H1 (cell line): ENCODE measurements at regions not wholly inside any gene's neighbourhood (a gene's known extent, or its start where the extent isn't known, plus 50 kb on each side); places are given as distances from the start of the nearest gene placed in this dataset.

Experiments
- CTCF ChIA-PET: fragments of 300-600 bp; sonication (Branson Sonifier 250); formaldehyde crosslinking; loops from one replicate; lab custom pipeline; 2021; ENCODE audit not compliant: partially characterized antibody; lab: Charles Lee
- POLR2A ChIA-PET: fragments of 300-600 bp; sonication (Branson Sonifier 250); formaldehyde crosslinking; loops from one replicate; lab custom pipeline; 2021; ENCODE audit warnings: inconsistent platforms; ENCODE audit not compliant: partially characterized antibody; lab: Charles Lee
- DNase-seq, 2 experiments: peaks; one replicate each; pipeline versions ENCODE4 v3.0.0 to v3.0.0-alpha.2; 2010 to 2022; ENCODE audit warnings: low spot score in 2 of 2, low read depth in 1 of 2, mixed read lengths in 1 of 2
- FAIRE-seq: peaks from 2 replicates; lab custom pipeline; 2011; peaks lifted over from hg19 to GRCh38; lab: Jason Lieb, UNC
- H2AFZ ChIP-seq: 2 replicates; pipeline ENCODE4 v1.8.1; 2012; ENCODE audit warnings: low read length, inconsistent platforms
- H2AK5ac ChIP-seq: 2 replicates; pipeline ENCODE4 v1.6.1; 2013; ENCODE audit warnings: low read depth, low read length
- H2BK120ac ChIP-seq: replicated peaks from 2 replicates; pipeline ENCODE3; 2013; ENCODE audit warnings: low read depth, low read length, inconsistent platforms
- H2BK12ac ChIP-seq: 2 replicates; pipeline ENCODE4 v1.6.1; 2013; ENCODE audit warnings: low read depth, low read length
- H2BK15ac ChIP-seq: 2 replicates; pipeline ENCODE4 v1.6.1; 2013; ENCODE audit warnings: low read length
- H2BK20ac ChIP-seq: 2 replicates; pipeline ENCODE4 v1.6.1; 2013; ENCODE audit warnings: low read length
- H2BK5ac ChIP-seq: 2 replicates; pipeline ENCODE4 v1.6.1; 2013; ENCODE audit warnings: low read depth, low read length
- H3K14ac ChIP-seq: 2 replicates; pipeline ENCODE4 v1.6.1; 2013; ENCODE audit warnings: inconsistent platforms; ENCODE audit not compliant: insufficient read length
- H3K18ac ChIP-seq: 2 replicates; pipeline ENCODE4 v1.6.1; 2013; ENCODE audit warnings: low read length; ENCODE audit errors: extremely low read depth
- H3K23ac ChIP-seq: 2 replicates; pipeline ENCODE4 v1.6.1; 2013; ENCODE audit warnings: inconsistent platforms; ENCODE audit not compliant: insufficient read length
- H3K23me2 ChIP-seq: 2 replicates; pipeline ENCODE4 v1.6.1; 2013; ENCODE audit warnings: low read depth, low read length
- H3K27ac ChIP-seq: 2 replicates; pipeline ENCODE4 v1.6.1; 2011; ENCODE audit warnings: low read depth, low read length, inconsistent platforms
- H3K27me3 ChIP-seq, 4 experiments: replicated peaks in 1 of 4; 1 replicate in 1 of 4; 2 replicates in 3 of 4; pipeline versions ENCODE4 v1.6.1 to v1.8.1; 2011 to 2013; ENCODE audit warnings: low read length in 3 of 4, mild to moderate bottlenecking in 3 of 4, inconsistent platforms in 2 of 4, mixed read lengths in 2 of 4, moderate library complexity in 1 of 4; ENCODE audit not compliant: control insufficient read depth in 3 of 4, insufficient read depth in 3 of 4; ENCODE audit errors: extremely low read depth in 1 of 4
- H3K36me3 ChIP-seq, 4 experiments: 2 replicates each; pipeline versions ENCODE4 v1.6.1 to v1.8.1; 2011 to 2013; ENCODE audit warnings: mild to moderate bottlenecking in 4 of 4, low read length in 3 of 4, moderate library complexity in 2 of 4, control low read depth in 1 of 4, inconsistent platforms in 1 of 4; ENCODE audit not compliant: insufficient read depth in 4 of 4, control insufficient read depth in 2 of 4
- H3K4ac ChIP-seq: replicated peaks from 2 replicates; pipeline ENCODE3; 2013; ENCODE audit warnings: low read length, low read depth, mixed read lengths, inconsistent platforms; ENCODE audit not compliant: insufficient read length
- H3K4me1 ChIP-seq, 4 experiments: replicated peaks in 1 of 4; 1 replicate in 1 of 4; 2 replicates in 3 of 4; pipeline versions ENCODE4 v1.6.1 to v1.8.1; 2011 to 2013; ENCODE audit warnings: low read length in 3 of 4, inconsistent platforms in 2 of 4, mixed read lengths in 1 of 4; ENCODE audit not compliant: insufficient read depth in 4 of 4, control insufficient read depth in 3 of 4
- H3K4me2 ChIP-seq, 2 experiments: 2 replicates each; pipeline versions ENCODE4 v1.6.1 to v1.8.1; 2011 to 2013; ENCODE audit warnings: low read depth in 2 of 2, low read length in 2 of 2, control low read depth in 1 of 2, inconsistent platforms in 1 of 2, mild to moderate bottlenecking in 1 of 2; ENCODE audit not compliant: insufficient read depth in 1 of 2
- H3K4me3 ChIP-seq, 4 experiments: fragments of 200-600, 300-600 bp in 1 of 4; sonication (generic), shearing (Covaris generic), sonication (Bioruptor Twin) in 1 of 4; 2 replicates each; pipeline versions ENCODE4 v1.5.1 to v1.8.1; 2011 to 2016; ENCODE audit warnings: low read length in 4 of 4, low read depth in 3 of 4, control low read depth in 2 of 4, inconsistent platforms in 2 of 4, mild to moderate bottlenecking in 2 of 4, mixed read lengths in 1 of 4, moderate library complexity in 1 of 4; ENCODE audit not compliant: insufficient read depth in 2 of 4; ENCODE audit errors: extremely low read depth in 1 of 4
- H3K56ac ChIP-seq: replicated peaks from 2 replicates; pipeline ENCODE3; 2013; ENCODE audit warnings: low read depth, mild to moderate bottlenecking, mixed read lengths, low read length, inconsistent platforms; ENCODE audit not compliant: insufficient read length
- H3K79me1 ChIP-seq: 2 replicates; pipeline ENCODE4 v1.6.1; 2013; ENCODE audit warnings: low read depth, low read length, control low read depth
- H3K79me2 ChIP-seq, 2 experiments: 2 replicates each; pipeline versions ENCODE4 v1.6.1 to v1.8.1; 2012 to 2013; ENCODE audit warnings: low read length in 2 of 2, mild to moderate bottlenecking in 2 of 2, inconsistent platforms in 1 of 2; ENCODE audit not compliant: insufficient read depth in 2 of 2, control insufficient read depth in 1 of 2
- H3K9ac ChIP-seq, 4 experiments: replicated peaks in 1 of 4; 1 replicate in 1 of 4; 2 replicates in 3 of 4; pipeline versions ENCODE4 v1.6.1 to v1.8.1; 2011 to 2013; ENCODE audit warnings: low read depth in 3 of 4, low read length in 3 of 4, control low read depth in 2 of 4, mild to moderate bottlenecking in 2 of 4, moderate library complexity in 2 of 4, inconsistent platforms in 1 of 4; ENCODE audit errors: extremely low read depth in 1 of 4
- H3K9me3 ChIP-seq, 2 experiments: 2 replicates each; pipeline versions ENCODE4 v1.6.1 to v1.8.1; 2012 to 2013; ENCODE audit warnings: mild to moderate bottlenecking in 2 of 2, moderate library complexity in 2 of 2, control low read depth in 1 of 2, inconsistent platforms in 1 of 2, low read depth in 1 of 2, low read length in 1 of 2, mixed read lengths in 1 of 2; ENCODE audit not compliant: insufficient read depth in 2 of 2
- H4K20me1 ChIP-seq, 2 experiments: replicated peaks in 1 of 2; 2 replicates each; pipeline versions ENCODE3 to v1.8.1; 2011 to 2013; ENCODE audit warnings: inconsistent platforms in 2 of 2, low read length in 2 of 2, mild to moderate bottlenecking in 1 of 2; ENCODE audit not compliant: insufficient read depth in 2 of 2, control insufficient read depth in 1 of 2
- H4K5ac ChIP-seq: 2 replicates; pipeline ENCODE4 v1.6.1; 2013; ENCODE audit warnings: low read length, low read depth, mixed read lengths, inconsistent platforms; ENCODE audit not compliant: insufficient read length
- H4K8ac ChIP-seq: 2 replicates; pipeline ENCODE4 v1.8.0; 2013; ENCODE audit warnings: mild to moderate bottlenecking, moderate library complexity, low read length, inconsistent platforms; ENCODE audit not compliant: insufficient read depth; ENCODE audit errors: extremely low read depth
- H4K91ac ChIP-seq: replicated peaks from 2 replicates; pipeline ENCODE3; 2013; ENCODE audit warnings: low read length, mixed read lengths, inconsistent platforms; ENCODE audit not compliant: insufficient read length
- CBX5 ChIP-seq: fragments of 300-800, 300-1000 bp; sonication (generic); IDR thresholded peaks from 2 replicates; pipeline ENCODE4 v1.7.1; 2016; ENCODE audit warnings: antibody characterized with exemption, low read length, low read depth
- CBX8 ChIP-seq: fragments of 300-800, 300-1000 bp; sonication (generic); IDR thresholded peaks from 2 replicates; pipeline ENCODE4 v1.7.1; 2016; ENCODE audit warnings: low read depth, low read length, borderline replicate concordance
- CTBP2 ChIP-seq: IDR thresholded peaks from 2 replicates; pipeline ENCODE4 v1.7.0; 2011; ENCODE audit warnings: borderline replicate concordance, mild to moderate bottlenecking, moderate library complexity, mixed read lengths, low read length; ENCODE audit not compliant: insufficient read depth, insufficient read length
- FOSL1 ChIP-seq: IDR thresholded peaks from 2 replicates; pipeline ENCODE4 v1.6.1; 2011; ENCODE audit warnings: mild to moderate bottlenecking, low read depth, low read length, moderate library complexity; ENCODE audit not compliant: insufficient read depth
- MAFK ChIP-seq: IDR thresholded peaks from 2 replicates; pipeline ENCODE4 v1.6.1; 2012; ENCODE audit warnings: low read depth, mild to moderate bottlenecking, improper control_type of control experiment, low read length
- NRF1 ChIP-seq: IDR thresholded peaks from 2 replicates; pipeline ENCODE4 v1.6.1; 2011; ENCODE audit warnings: mild to moderate bottlenecking, low read depth, low read length, improper control_type of control experiment
- RNF2 ChIP-seq: fragments of 200-900, 300-1000 bp; sonication (generic); IDR thresholded peaks from 2 replicates; pipeline ENCODE4 v1.7.1; 2016; ENCODE audit warnings: borderline replicate concordance, low read depth, mild to moderate bottlenecking, antibody characterized with exemption, low read length; ENCODE audit not compliant: poor library complexity, severe bottlenecking; ENCODE audit errors: missing control alignments
- SIRT6 ChIP-seq: IDR thresholded peaks from one replicate; pipeline ENCODE4 v1.7.1; 2012; ENCODE audit warnings: low read length, inconsistent platforms
- SIX5 ChIP-seq: IDR thresholded peaks from 2 replicates; pipeline ENCODE4 v1.6.1; 2011; ENCODE audit warnings: mild to moderate bottlenecking, low read depth, low read length
- TAF7 ChIP-seq: optimal IDR thresholded peaks from 2 replicates; pipeline ENCODE3; 2011; ENCODE audit warnings: low read depth, mild to moderate bottlenecking, inconsistent platforms, low read length, moderate library complexity, borderline replicate concordance
- TCF12 ChIP-seq: IDR thresholded peaks from 2 replicates; pipeline ENCODE4 v1.6.1; 2011; ENCODE audit warnings: low read depth, mild to moderate bottlenecking, low read length
- TEAD4 ChIP-seq: IDR thresholded peaks from 2 replicates; pipeline ENCODE4 v1.6.1; 2012; ENCODE audit warnings: low read depth, low read length, inconsistent platforms, mixed read lengths
- ZNF274 ChIP-seq: IDR thresholded peaks from 2 replicates; pipeline ENCODE4 v1.7.0; 2012; ENCODE audit warnings: low read length, borderline replicate concordance; ENCODE audit errors: extremely low read depth
- WGBS, 2 experiments: shearing (Covaris generic) in 1 of 2; methylation state at CpG; one replicate each; pipeline versions ENCODE4 v1.1.6 to v1.1.7; 2013 to 2015; ENCODE audit warnings: low lambda C conversion rate in 2 of 2, mixed read lengths in 2 of 2, inconsistent platforms in 1 of 2, low coverage in 1 of 2, missing lambda C conversion rate in 1 of 2; ENCODE audit not compliant: insufficient replicate concordance in 2 of 2, insufficient coverage in 1 of 2, insufficient read length in 1 of 2; ENCODE audit errors: extremely low coverage in 1 of 2, missing lambda C conversion rate in 1 of 2; 5-methylcytosine and 5-hydroxymethylcytosine counted together

- H4K91ac ChIP-seq, result no peak overlapping the region
- TF ChIP-seq SIRT6, result no peak
- no peak for TF ChIP-seq CBX8
- TF ChIP-seq TCF12, result no peak
- no peak for TF ChIP-seq NRF1
- TF ChIP-seq TEAD4, result no peak
- no peak for TF ChIP-seq MAFK
- no peak for TF ChIP-seq RNF2
- no peak for TF ChIP-seq CBX5
- TF ChIP-seq FOSL1, result no peak
- no peak for TF ChIP-seq SIX5
- TF ChIP-seq CTBP2, result no peak
- TF ChIP-seq ZNF274, result no peak
- no peak for TF ChIP-seq TAF7
These were observed 208.8 kb upstream of the VEGFC start for GRCh38 chr4:177001271-177002175.

More at GRCh38 chr4:177001271-177002175, 208.8 kb upstream of the VEGFC start:
- Histone ChIP-seq H3K23me2 (no peaks in the 10 kb centered on the region), H2AK5ac (no peak overlapping the region), H3K9ac (no peak overlapping the region), H4K8ac (no peak overlapping the region), H3K79me1 (no peaks in the 10 kb centered on the region), H3K36me3 (no peaks in the 10 kb centered on the region), H2BK120ac (no peak overlapping the region), H3K4ac (no peak overlapping the region), H3K4me3 (no peak overlapping the region), H3K4me1 (no peaks in the 10 kb centered on the region), H2AFZ (no peak overlapping the region), H4K20me1 (no peaks in the 10 kb centered on the region), H3K14ac (no peak overlapping the region), H3K27me3 (no peaks in the 10 kb centered on the region), H2BK15ac (no peak overlapping the region), H3K27ac (no peak overlapping the region), H3K4me2 (no peak overlapping the region), H2BK12ac (no peak overlapping the region), H3K79me2 (no peaks in the 10 kb centered on the region), H3K56ac (no peak overlapping the region), H2BK5ac (no peak overlapping the region), H2BK20ac (no peak overlapping the region), H3K23ac (no peak overlapping the region), H3K18ac (no peak overlapping the region), H3K9me3 (no peaks in the 10 kb centered on the region), H4K5ac (no peak overlapping the region)
- ChIA-PET POLR2A (no interaction called here), CTCF (interaction anchor here (1.7 kb wide), 1 partner anchor 37 kb away, joined by 4 read pairs; no protein-coding TSS in a partner anchor)
- WGBS, 2 experiments, result 91% methylated on average over 3 of the region's 3 CpGs; no CpG with 5 or more reads in 1 of the 2 experiments
- FAIRE-seq, result no peak
- no peak for DNase-seq
